Heart left ventricle (tissue), 13 donors: ENCODE measurements at regions not wholly inside any gene's neighbourhood (a gene's known extent, or its start where the extent isn't known, plus 50 kb on each side); places are given as distances from the start of the nearest gene placed in this dataset.

Source experiments
- CTCF ChIP-seq, 12 donors: fragments of 200-600 bp; sonication (generic) in 4 of 12; IDR thresholded peaks; one replicate each; pipeline versions ENCODE4 v1.5.0 to v1.8.0; 2018 to 2022; ENCODE audit warnings: antibody characterized with exemption in 12 of 12, mild to moderate bottlenecking in 5 of 12
- POLR2A ChIP-seq, 2 donors: fragments of 450-650 bp; IDR thresholded peaks; one replicate each; pipeline ENCODE4 v1.6.1; 2017; ENCODE audit warnings: antibody characterized with exemption in 2 of 2, mild to moderate bottlenecking in 2 of 2, moderate library complexity in 2 of 2
- donor health status: ischemic (EF 13 %, LVEDD 7.1; RV severe dilation, severe dysfunction).
- donor health status: DM: no; HTN: yes; CAD: no.
- donor health status: DM: no; HTN: no; CAD: no.
- donor health status: ischemic (EF 25% LVEDD 6.9; RV normal size, moderate dysfunction).
- donor health status: ischemic (EF 25% LVEDD 5.7; RV mildly dilated, moderate dysfunction).
- donor health status: ischemic (EF 35%, LVEDD 5.7; RV mildly dilated, moderate dysfunction).
- donor health status: nonischemic (EF 11% LVEDD 7.7; RV severe dilation, severe dysfunction).
- donor health status: DM: yes; HTN: yes; CAD: no.
- donor health status: PGD.
- donor health status: ischemic (EF 29% LVEDD 5.4; RV normal size, mild dysfunction).
- donor health status: nonischemic (EF 23%, LVEDD 6.1; RV moderate dilation, normal function).

- no peak for TF ChIP-seq CTCF (IDR thresholded peaks at IDR 0.05)
- TF ChIP-seq POLR2A (IDR thresholded peaks at IDR 0.05) = no peak
Observed at GRCh38 chr11:109349276-109350080, 72.5 kb upstream of the C11orf87 start.
